Right lobe of liver (tissue), 6 donors: ENCODE measurements at regions not wholly inside any gene's neighbourhood (a gene's known extent, or its start where the extent isn't known, plus 50 kb on each side); places are given as distances from the start of the nearest gene placed in this dataset.

Experiments used
- ATAC-seq, 4 donors: fragments of 200-7000 bp; cut with Tn5 transposase; one replicate each; pipeline ENCODE4 v1.9.1; 2020; ENCODE audit warnings: mild to moderate bottlenecking in 4 of 4, moderate library complexity in 4 of 4
- DNase-seq, 3 donors: peaks; one replicate each; pipeline ENCODE4 v3.0.0-alpha.2; 2020
- H3K27ac ChIP-seq, 3 donors: fragments of 200-600 bp; one replicate each; pipeline ENCODE4 v1.8.0; 2022
- H3K27me3 ChIP-seq, 2 donors: fragments of 200-600 bp; one replicate each; pipeline ENCODE4 v1.8.0; 2022
- H3K36me3 ChIP-seq, 4 donors: fragments of 200-600 bp; sonication (generic) in 1 of 4; one replicate each; pipeline versions ENCODE4 v1.5.1 to v1.8.0; 2017 to 2022; ENCODE audit warnings: control low read depth in 1 of 4
- H3K4me1 ChIP-seq, 4 donors: fragments of 200-600 bp; sonication (generic) in 1 of 4; one replicate each; pipeline versions ENCODE4 v1.5.1 to v1.8.0; 2017 to 2022; ENCODE audit warnings: control low read depth in 1 of 4
- H3K4me3 ChIP-seq, 3 donors: fragments of 200-600 bp; one replicate each; pipeline ENCODE4 v1.8.0; 2022
- H3K9me3 ChIP-seq, 4 donors: fragments of 200-600 bp; sonication (generic) in 1 of 4; one replicate each; pipeline versions ENCODE4 v1.5.1 to v1.8.0; 2017 to 2022; ENCODE audit warnings: control low read depth in 1 of 4
- POLR2A ChIP-seq: fragments of 450-650 bp; IDR thresholded peaks from one replicate; pipeline ENCODE4 v1.6.1; 2017; ENCODE audit warnings: antibody characterized with exemption, mild to moderate bottlenecking
- WGBS: methylation state at CpG from one replicate; pipeline ENCODE4 v1.1.6; 2018; ENCODE audit warnings: low coverage, low lambda C conversion rate; ENCODE audit not compliant: insufficient coverage; ENCODE audit errors: missing lambda C conversion rate; 5-methylcytosine and 5-hydroxymethylcytosine counted together
- intact Hi-C, 2 donors: fragments of 100-400 bp; cut with DNase I; formaldehyde crosslinking; loops; one replicate each; pipeline versions ENCODE4 v1.11.2 to v1.14.1; 2022
- TF ChIP-seq, protein P1 (sequence below), 4 donors: fragments of 200-600 bp in 3 of 4; fragments of 450-650 bp in 1 of 4; IDR thresholded peaks; one replicate each; pipeline versions ENCODE4 v1.5.1 to v1.8.0; 2016 to 2022; ENCODE audit warnings: antibody characterized with exemption in 4 of 4, mild to moderate bottlenecking in 2 of 4
- donor health status: DM: no; HTN: yes; CAD: no.
- donor health status: DM: no; HTN: no; CAD: no.
- donor health status: DM: no; HTN: no; CAD: no.
- donor health status: DM: no; HTN: yes; CAD: no.
- donor health status: DM: no; HTN: yes; CAD: no.

DNA sequence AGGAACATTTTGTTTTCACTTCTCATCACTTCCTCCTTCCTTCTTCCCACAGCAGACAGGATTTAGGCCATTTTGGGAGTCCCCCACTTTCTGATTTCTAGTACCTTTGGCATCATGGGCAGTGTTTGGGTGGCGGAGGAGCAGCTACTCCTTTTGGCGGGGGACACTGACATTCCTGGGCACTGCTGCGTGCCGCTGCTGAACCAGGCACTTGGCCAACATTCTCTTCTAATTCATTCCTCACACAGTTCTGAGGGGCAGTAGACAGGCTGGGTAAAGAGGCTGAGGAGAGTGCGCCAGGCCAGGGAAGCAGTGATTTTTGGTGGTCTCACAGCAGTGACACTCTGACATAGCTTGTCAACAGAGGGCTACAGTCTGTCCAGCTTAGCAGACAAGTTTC, 270.2 kb downstream of the LOXHD1 start:
- intact Hi-C loops = no loop called here
- no peak for DNase-seq

DNA sequence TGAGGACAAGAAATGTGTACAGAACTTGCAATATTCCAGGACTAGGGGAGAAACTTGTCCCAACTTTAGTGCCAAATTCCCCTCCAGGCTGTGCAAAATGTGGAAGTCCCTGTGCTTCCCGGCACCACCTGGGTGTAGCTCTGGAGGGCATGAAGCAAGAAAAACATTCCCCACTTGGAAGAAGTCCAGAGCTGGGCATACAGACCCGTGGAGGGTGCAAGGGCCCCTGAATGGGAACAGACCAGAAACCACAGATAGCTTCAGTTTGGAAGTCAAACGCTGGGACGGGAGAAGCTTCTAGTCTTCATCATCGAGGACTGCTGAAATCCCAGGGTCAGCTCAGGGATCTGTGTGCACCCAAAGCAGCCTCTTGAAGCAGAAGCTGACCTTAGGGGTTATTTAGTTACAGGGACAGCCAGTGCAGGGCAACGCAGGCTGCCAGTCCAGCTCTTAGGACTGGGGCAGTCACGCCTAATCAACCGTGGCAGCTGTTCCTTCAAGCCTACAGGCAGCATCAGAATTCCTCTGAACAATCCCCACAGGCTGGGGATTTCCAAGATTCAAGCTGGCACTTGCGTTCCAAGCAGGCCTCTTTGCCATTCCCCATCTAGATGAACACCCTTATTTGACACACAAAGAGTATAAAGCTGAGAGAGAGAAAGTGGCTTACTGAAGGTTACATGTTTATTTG, 269.4 kb downstream of the LOXHD1 start:
- TF ChIP-seq, protein P1, sequence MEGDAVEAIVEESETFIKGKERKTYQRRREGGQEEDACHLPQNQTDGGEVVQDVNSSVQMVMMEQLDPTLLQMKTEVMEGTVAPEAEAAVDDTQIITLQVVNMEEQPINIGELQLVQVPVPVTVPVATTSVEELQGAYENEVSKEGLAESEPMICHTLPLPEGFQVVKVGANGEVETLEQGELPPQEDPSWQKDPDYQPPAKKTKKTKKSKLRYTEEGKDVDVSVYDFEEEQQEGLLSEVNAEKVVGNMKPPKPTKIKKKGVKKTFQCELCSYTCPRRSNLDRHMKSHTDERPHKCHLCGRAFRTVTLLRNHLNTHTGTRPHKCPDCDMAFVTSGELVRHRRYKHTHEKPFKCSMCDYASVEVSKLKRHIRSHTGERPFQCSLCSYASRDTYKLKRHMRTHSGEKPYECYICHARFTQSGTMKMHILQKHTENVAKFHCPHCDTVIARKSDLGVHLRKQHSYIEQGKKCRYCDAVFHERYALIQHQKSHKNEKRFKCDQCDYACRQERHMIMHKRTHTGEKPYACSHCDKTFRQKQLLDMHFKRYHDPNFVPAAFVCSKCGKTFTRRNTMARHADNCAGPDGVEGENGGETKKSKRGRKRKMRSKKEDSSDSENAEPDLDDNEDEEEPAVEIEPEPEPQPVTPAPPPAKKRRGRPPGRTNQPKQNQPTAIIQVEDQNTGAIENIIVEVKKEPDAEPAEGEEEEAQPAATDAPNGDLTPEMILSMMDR (IDR thresholded peaks at IDR 0.05) = no peak
- TF ChIP-seq POLR2A = no peak
- H3K9me3 ChIP-seq = no peaks in the 10 kb centered on the region
- no peaks in the 10 kb centered on the region for H3K4me1 ChIP-seq
- H3K36me3 ChIP-seq = no peaks in the 10 kb centered on the region
- H3K27me3 ChIP-seq = no peaks in the 10 kb centered on the region
- no peak for DNase-seq
- no peak overlapping the region for H3K27ac ChIP-seq
- peak in 1 of 4 donors; percentile 41 for ATAC-seq
- intact Hi-C loops = no loop called here
- WGBS = 57% methylated on average over 7 of the region's 9 CpGs
- no peak overlapping the region for H3K4me3 ChIP-seq

More for the DNA sequence above, 270.2 kb downstream of the LOXHD1 start:
- Histone ChIP-seq H3K4me1 (no peaks in the 10 kb centered on the region), H3K27ac (no peak overlapping the region), H3K4me3 (no peak overlapping the region), H3K9me3 (no peaks in the 10 kb centered on the region), H3K27me3 (no peaks in the 10 kb centered on the region), H3K36me3 (no peaks in the 10 kb centered on the region)
- 42% methylated on average over 4 of the region's 5 CpGs for WGBS
- peak in 1 of 4 donors; percentile 50 for ATAC-seq
- TF ChIP-seq POLR2A = no peak
- TF ChIP-seq, protein P1 (IDR thresholded peaks at IDR 0.05) = no peak

DNA sequence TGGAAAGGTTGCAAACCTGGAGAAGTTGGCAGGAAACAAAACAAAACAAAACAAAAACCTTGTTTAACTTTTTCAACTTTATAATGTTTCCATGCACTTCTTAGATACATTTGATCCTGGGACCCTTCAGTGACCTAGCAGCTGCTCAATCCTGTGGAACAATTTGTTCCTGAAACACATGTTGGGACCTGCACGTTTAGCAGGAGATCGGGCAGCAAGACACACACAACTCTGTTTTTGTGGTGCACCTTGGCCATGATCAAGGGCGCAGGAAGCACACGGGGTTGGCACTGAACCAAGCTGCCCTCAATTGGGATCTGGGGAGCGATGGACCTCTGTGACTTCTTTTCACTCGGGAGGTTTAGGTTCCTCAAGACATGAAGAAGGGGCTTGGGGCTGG, 268.7 kb downstream of the LOXHD1 start:
- Histone ChIP-seq H3K9me3 (no peaks in the 10 kb centered on the region), H3K4me3 (no peak overlapping the region), H3K27ac (no peak overlapping the region), H3K4me1 (no peaks in the 10 kb centered on the region), H3K36me3 (no peaks in the 10 kb centered on the region), H3K27me3 (no peaks in the 10 kb centered on the region)
- ATAC-seq (no peak), DNase-seq (no peak)
- TF ChIP-seq, protein P1 (IDR thresholded peaks at IDR 0.05) = no peak
- TF ChIP-seq POLR2A = no peak
- intact Hi-C loops = no loop called here
- WGBS = 53% methylated on average over 4 of the region's 6 CpGs

DNA sequence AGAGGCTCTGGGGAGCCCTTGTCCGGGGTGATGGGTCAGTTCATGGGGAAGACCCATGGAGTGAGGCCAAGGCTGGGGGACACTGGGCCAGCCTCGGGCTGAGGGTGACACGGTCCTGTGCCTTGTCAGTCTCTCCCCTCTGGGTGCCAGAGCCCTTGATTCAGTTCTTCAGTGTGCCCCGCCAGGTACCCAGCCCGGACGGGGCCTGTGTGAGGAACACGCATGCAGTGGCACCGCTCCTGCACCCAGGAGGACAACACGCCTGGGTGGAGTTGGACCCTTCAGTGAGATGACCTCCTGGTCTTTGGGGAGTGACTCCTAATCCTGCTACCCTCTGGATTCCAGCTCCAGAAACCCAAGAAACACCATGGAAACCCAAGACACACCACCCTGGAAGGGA, 264.4 kb downstream of the LOXHD1 start:
- Histone ChIP-seq H3K36me3 (no peaks in the 10 kb centered on the region), H3K27ac (no peak overlapping the region), H3K4me3 (no peak overlapping the region), H3K4me1 (no peaks in the 10 kb centered on the region), H3K9me3 (no peaks in the 10 kb centered on the region), H3K27me3 (no peaks in the 10 kb centered on the region)
- TF ChIP-seq POLR2A = no peak
- TF ChIP-seq, protein P1 (IDR thresholded peaks at IDR 0.05) = no peak
- no CpG with 5 or more reads among the region's 9 CpGs for WGBS
- DNase-seq (no peak), ATAC-seq (no peak)
- intact Hi-C loops = no loop called here
